Gastroesophageal sphincter (tissue), 2 donors: ENCODE measurements at regions not wholly inside any gene's neighbourhood (a gene's known extent, or its start where the extent isn't known, plus 50 kb on each side); places are given as distances from the start of the nearest gene placed in this dataset.

Source experiments
- EP300 ChIP-seq: sonication (generic); formaldehyde crosslinking; IDR thresholded peaks from one replicate; pipeline ENCODE4 v1.6.1; 2017; ENCODE audit warnings: antibody characterized with exemption, mild to moderate bottlenecking
- POLR2A ChIP-seq, 2 donors: fragments of 450-650 bp; IDR thresholded peaks; one replicate each; pipeline ENCODE4 v1.6.1; 2017; ENCODE audit warnings: antibody characterized with exemption in 2 of 2, mild to moderate bottlenecking in 2 of 2, moderate library complexity in 1 of 2

DNA sequence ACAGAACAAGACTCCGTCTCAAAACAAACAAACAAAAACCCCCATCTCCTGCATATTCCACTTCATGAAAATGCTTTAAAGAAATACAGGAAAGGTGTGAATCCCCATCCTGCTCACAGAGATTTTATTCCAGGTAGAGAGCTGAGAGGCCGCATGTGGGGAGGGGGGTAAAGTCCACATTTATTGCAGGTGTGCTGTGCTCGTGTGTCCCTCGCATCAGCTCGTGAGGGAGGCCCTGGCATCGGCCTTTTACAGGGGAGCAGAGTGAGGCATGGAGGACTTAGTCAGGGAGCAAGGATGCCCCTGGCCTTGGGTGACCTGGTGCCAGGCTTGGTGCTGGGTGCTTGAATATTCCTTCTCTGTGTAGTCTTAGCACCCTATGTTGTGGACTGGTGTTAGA lies 413.5 kb upstream of the C2CD4B start:
- TF ChIP-seq POLR2A (IDR thresholded peaks at IDR 0.05): no peak
- no peak for TF ChIP-seq EP300
